H1 (cell line): ENCODE measurements at regions not wholly inside any gene's neighbourhood (a gene's known extent, or its start where the extent isn't known, plus 50 kb on each side); places are given as distances from the start of the nearest gene placed in this dataset.

Source experiments
- CTCF ChIA-PET: fragments of 300-600 bp; sonication (Branson Sonifier 250); formaldehyde crosslinking; loops from one replicate; lab custom pipeline; 2021; ENCODE audit not compliant: partially characterized antibody; lab: Charles Lee
- POLR2A ChIA-PET: fragments of 300-600 bp; sonication (Branson Sonifier 250); formaldehyde crosslinking; loops from one replicate; lab custom pipeline; 2021; ENCODE audit warnings: inconsistent platforms; ENCODE audit not compliant: partially characterized antibody; lab: Charles Lee
- DNase-seq, 2 experiments: peaks; one replicate each; pipeline versions ENCODE4 v3.0.0 to v3.0.0-alpha.2; 2010 to 2022; ENCODE audit warnings: low spot score in 2 of 2, low read depth in 1 of 2, mixed read lengths in 1 of 2
- FAIRE-seq: peaks from 2 replicates; lab custom pipeline; 2011; peaks lifted over from hg19 to GRCh38; lab: Jason Lieb, UNC
- H2AFZ ChIP-seq: 2 replicates; pipeline ENCODE4 v1.8.1; 2012; ENCODE audit warnings: low read length, inconsistent platforms
- H2AK5ac ChIP-seq: 2 replicates; pipeline ENCODE4 v1.6.1; 2013; ENCODE audit warnings: low read depth, low read length
- H2BK120ac ChIP-seq: replicated peaks from 2 replicates; pipeline ENCODE3; 2013; ENCODE audit warnings: low read depth, low read length, inconsistent platforms
- H2BK12ac ChIP-seq: 2 replicates; pipeline ENCODE4 v1.6.1; 2013; ENCODE audit warnings: low read depth, low read length
- H2BK15ac ChIP-seq: 2 replicates; pipeline ENCODE4 v1.6.1; 2013; ENCODE audit warnings: low read length
- H2BK20ac ChIP-seq: 2 replicates; pipeline ENCODE4 v1.6.1; 2013; ENCODE audit warnings: low read length
- H2BK5ac ChIP-seq: 2 replicates; pipeline ENCODE4 v1.6.1; 2013; ENCODE audit warnings: low read depth, low read length
- H3K14ac ChIP-seq: 2 replicates; pipeline ENCODE4 v1.6.1; 2013; ENCODE audit warnings: inconsistent platforms; ENCODE audit not compliant: insufficient read length
- H3K18ac ChIP-seq: 2 replicates; pipeline ENCODE4 v1.6.1; 2013; ENCODE audit warnings: low read length; ENCODE audit errors: extremely low read depth
- H3K23ac ChIP-seq: 2 replicates; pipeline ENCODE4 v1.6.1; 2013; ENCODE audit warnings: inconsistent platforms; ENCODE audit not compliant: insufficient read length
- H3K23me2 ChIP-seq: 2 replicates; pipeline ENCODE4 v1.6.1; 2013; ENCODE audit warnings: low read depth, low read length
- H3K27ac ChIP-seq: 2 replicates; pipeline ENCODE4 v1.6.1; 2011; ENCODE audit warnings: low read depth, low read length, inconsistent platforms
- H3K27me3 ChIP-seq, 4 experiments: replicated peaks in 1 of 4; 1 replicate in 1 of 4; 2 replicates in 3 of 4; pipeline versions ENCODE4 v1.6.1 to v1.8.1; 2011 to 2013; ENCODE audit warnings: low read length in 3 of 4, mild to moderate bottlenecking in 3 of 4, inconsistent platforms in 2 of 4, mixed read lengths in 2 of 4, moderate library complexity in 1 of 4; ENCODE audit not compliant: control insufficient read depth in 3 of 4, insufficient read depth in 3 of 4; ENCODE audit errors: extremely low read depth in 1 of 4
- H3K36me3 ChIP-seq, 4 experiments: 2 replicates each; pipeline versions ENCODE4 v1.6.1 to v1.8.1; 2011 to 2013; ENCODE audit warnings: mild to moderate bottlenecking in 4 of 4, low read length in 3 of 4, moderate library complexity in 2 of 4, control low read depth in 1 of 4, inconsistent platforms in 1 of 4; ENCODE audit not compliant: insufficient read depth in 4 of 4, control insufficient read depth in 2 of 4
- H3K4ac ChIP-seq: replicated peaks from 2 replicates; pipeline ENCODE3; 2013; ENCODE audit warnings: low read length, low read depth, mixed read lengths, inconsistent platforms; ENCODE audit not compliant: insufficient read length
- H3K4me1 ChIP-seq, 4 experiments: replicated peaks in 1 of 4; 1 replicate in 1 of 4; 2 replicates in 3 of 4; pipeline versions ENCODE4 v1.6.1 to v1.8.1; 2011 to 2013; ENCODE audit warnings: low read length in 3 of 4, inconsistent platforms in 2 of 4, mixed read lengths in 1 of 4; ENCODE audit not compliant: insufficient read depth in 4 of 4, control insufficient read depth in 3 of 4
- H3K4me2 ChIP-seq, 2 experiments: 2 replicates each; pipeline versions ENCODE4 v1.6.1 to v1.8.1; 2011 to 2013; ENCODE audit warnings: low read depth in 2 of 2, low read length in 2 of 2, control low read depth in 1 of 2, inconsistent platforms in 1 of 2, mild to moderate bottlenecking in 1 of 2; ENCODE audit not compliant: insufficient read depth in 1 of 2
- H3K4me3 ChIP-seq, 4 experiments: fragments of 200-600, 300-600 bp in 1 of 4; sonication (generic), shearing (Covaris generic), sonication (Bioruptor Twin) in 1 of 4; 2 replicates each; pipeline versions ENCODE4 v1.5.1 to v1.8.1; 2011 to 2016; ENCODE audit warnings: low read length in 4 of 4, low read depth in 3 of 4, control low read depth in 2 of 4, inconsistent platforms in 2 of 4, mild to moderate bottlenecking in 2 of 4, mixed read lengths in 1 of 4, moderate library complexity in 1 of 4; ENCODE audit not compliant: insufficient read depth in 2 of 4; ENCODE audit errors: extremely low read depth in 1 of 4
- H3K56ac ChIP-seq: replicated peaks from 2 replicates; pipeline ENCODE3; 2013; ENCODE audit warnings: low read depth, mild to moderate bottlenecking, mixed read lengths, low read length, inconsistent platforms; ENCODE audit not compliant: insufficient read length
- H3K79me1 ChIP-seq: 2 replicates; pipeline ENCODE4 v1.6.1; 2013; ENCODE audit warnings: low read depth, low read length, control low read depth
- H3K79me2 ChIP-seq, 2 experiments: 2 replicates each; pipeline versions ENCODE4 v1.6.1 to v1.8.1; 2012 to 2013; ENCODE audit warnings: low read length in 2 of 2, mild to moderate bottlenecking in 2 of 2, inconsistent platforms in 1 of 2; ENCODE audit not compliant: insufficient read depth in 2 of 2, control insufficient read depth in 1 of 2
- H3K9ac ChIP-seq, 4 experiments: replicated peaks in 1 of 4; 1 replicate in 1 of 4; 2 replicates in 3 of 4; pipeline versions ENCODE4 v1.6.1 to v1.8.1; 2011 to 2013; ENCODE audit warnings: low read depth in 3 of 4, low read length in 3 of 4, control low read depth in 2 of 4, mild to moderate bottlenecking in 2 of 4, moderate library complexity in 2 of 4, inconsistent platforms in 1 of 4; ENCODE audit errors: extremely low read depth in 1 of 4
- H3K9me3 ChIP-seq, 2 experiments: 2 replicates each; pipeline versions ENCODE4 v1.6.1 to v1.8.1; 2012 to 2013; ENCODE audit warnings: mild to moderate bottlenecking in 2 of 2, moderate library complexity in 2 of 2, control low read depth in 1 of 2, inconsistent platforms in 1 of 2, low read depth in 1 of 2, low read length in 1 of 2, mixed read lengths in 1 of 2; ENCODE audit not compliant: insufficient read depth in 2 of 2
- H4K20me1 ChIP-seq, 2 experiments: replicated peaks in 1 of 2; 2 replicates each; pipeline versions ENCODE3 to v1.8.1; 2011 to 2013; ENCODE audit warnings: inconsistent platforms in 2 of 2, low read length in 2 of 2, mild to moderate bottlenecking in 1 of 2; ENCODE audit not compliant: insufficient read depth in 2 of 2, control insufficient read depth in 1 of 2
- H4K5ac ChIP-seq: 2 replicates; pipeline ENCODE4 v1.6.1; 2013; ENCODE audit warnings: low read length, low read depth, mixed read lengths, inconsistent platforms; ENCODE audit not compliant: insufficient read length
- H4K8ac ChIP-seq: 2 replicates; pipeline ENCODE4 v1.8.0; 2013; ENCODE audit warnings: mild to moderate bottlenecking, moderate library complexity, low read length, inconsistent platforms; ENCODE audit not compliant: insufficient read depth; ENCODE audit errors: extremely low read depth
- H4K91ac ChIP-seq: replicated peaks from 2 replicates; pipeline ENCODE3; 2013; ENCODE audit warnings: low read length, mixed read lengths, inconsistent platforms; ENCODE audit not compliant: insufficient read length
- ZNF274 ChIP-seq: IDR thresholded peaks from 2 replicates; pipeline ENCODE4 v1.7.0; 2012; ENCODE audit warnings: low read length, borderline replicate concordance; ENCODE audit errors: extremely low read depth
- WGBS, 2 experiments: shearing (Covaris generic) in 1 of 2; methylation state at CpG; one replicate each; pipeline versions ENCODE4 v1.1.6 to v1.1.7; 2013 to 2015; ENCODE audit warnings: low lambda C conversion rate in 2 of 2, mixed read lengths in 2 of 2, inconsistent platforms in 1 of 2, low coverage in 1 of 2, missing lambda C conversion rate in 1 of 2; ENCODE audit not compliant: insufficient replicate concordance in 2 of 2, insufficient coverage in 1 of 2, insufficient read length in 1 of 2; ENCODE audit errors: extremely low coverage in 1 of 2, missing lambda C conversion rate in 1 of 2; 5-methylcytosine and 5-hydroxymethylcytosine counted together

GRCh38 chr6:165940366-165940765, 227.3 kb downstream of the TBXT start:
- Histone ChIP-seq H3K4ac (no peak overlapping the region), H2BK20ac (no peak overlapping the region), H3K27me3 (no peaks in the 10 kb centered on the region), H3K27ac (no peak overlapping the region), H2AK5ac (no peak overlapping the region), H3K14ac (no peak overlapping the region), H3K9ac (no peak overlapping the region), H4K91ac (no peak overlapping the region), H2BK15ac (no peak overlapping the region), H2BK5ac (no peak overlapping the region), H4K8ac (no peak overlapping the region), H3K23ac (no peak overlapping the region), H3K4me3 (no peak overlapping the region), H3K79me1 (no peaks in the 10 kb centered on the region), H3K18ac (no peak overlapping the region), H3K9me3 (no peaks in the 10 kb centered on the region; a peak in 1 of 4 replicates), H3K4me2 (no peak overlapping the region), H3K4me1 (no peaks in the 10 kb centered on the region), H3K23me2 (no peaks in the 10 kb centered on the region), H4K20me1 (no peaks in the 10 kb centered on the region), H3K36me3 (no peaks in the 10 kb centered on the region), H4K5ac (no peak overlapping the region), H2BK120ac (no peak overlapping the region), H3K56ac (no peak overlapping the region), H2BK12ac (no peak overlapping the region), H3K79me2 (no peaks in the 10 kb centered on the region), H2AFZ (no peak overlapping the region)
- POLR2A ChIA-PET: no interaction called here
- CTCF ChIA-PET: no interaction called here
- no peak for TF ChIP-seq ZNF274
- FAIRE-seq: no peak
- no peak for DNase-seq
- WGBS, 2 experiments: 94% methylated on average over 24 of the region's 26 CpGs; no CpG with 5 or more reads in 1 of the 2 experiments
